ENCODE measurements at regions not wholly inside any gene's neighbourhood (a gene's known extent, or its start where the extent isn't known, plus 50 kb on each side); places are given as distances from the start of the nearest gene placed in this dataset.
"Not testable (repeated sequence)": the region's sequence is repeated elsewhere in the genome, so short reads cannot be mapped to it uniquely, and the experiment has no call there.

DNA sequence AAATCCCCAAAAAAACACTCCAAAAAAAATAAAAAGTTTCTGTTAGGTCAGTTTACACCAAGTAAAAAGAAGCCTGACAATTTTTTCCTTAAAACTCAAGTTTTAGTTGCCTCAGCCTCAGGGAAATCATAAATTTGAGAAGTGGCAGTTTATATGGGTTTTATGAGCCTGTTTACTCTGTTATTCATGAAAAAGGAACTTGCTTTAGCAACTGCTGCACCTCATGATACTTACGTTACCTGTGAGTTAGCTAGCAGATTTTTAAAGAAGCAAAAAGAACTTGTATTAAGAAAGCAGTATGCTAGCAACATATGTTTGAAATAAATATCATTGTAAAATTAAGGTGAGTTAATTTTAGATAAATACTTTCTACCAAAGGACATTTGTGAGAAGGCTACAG is 1264.5 kb upstream of the PHF14 start:
- no peak for DNase-seq (ENCODE audit: low read depth)

DNA sequence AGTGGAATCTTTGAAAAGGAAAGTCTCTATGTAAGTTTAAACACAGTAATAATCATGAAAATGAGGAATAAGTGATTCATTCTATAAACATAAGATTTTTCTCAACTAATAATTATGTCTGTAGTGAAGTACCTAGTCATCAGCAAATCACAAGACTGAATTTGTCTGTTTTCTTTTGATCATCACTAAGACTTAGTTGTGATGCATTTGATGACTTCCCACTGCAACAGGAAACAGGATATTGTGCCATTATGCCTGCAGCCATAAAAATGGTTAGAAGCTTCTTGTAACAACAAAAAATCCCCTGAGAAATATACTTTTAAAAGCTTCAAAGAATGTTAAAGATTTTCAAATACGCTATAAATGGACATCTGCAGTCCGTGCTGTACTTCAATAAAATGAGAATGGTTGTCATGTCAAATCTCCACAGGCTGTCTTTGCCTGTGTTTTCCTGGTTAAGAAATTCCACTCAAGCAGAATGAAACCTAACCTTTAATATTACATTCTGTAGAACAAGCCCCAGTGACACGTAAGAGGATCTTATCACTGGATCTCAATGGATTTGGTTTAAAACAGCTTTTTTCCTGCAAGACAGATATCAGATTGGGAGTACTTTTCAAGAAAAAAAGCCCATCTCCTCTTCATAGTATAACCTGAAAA is 1262.3 kb upstream of the PHF14 start:
- no peak for DNase-seq (ENCODE audit: low read depth)

GRCh38 chr7:9718071-9718661 is 1255.5 kb upstream of the PHF14 start:
- DNase-seq (ENCODE audit: low read depth) = no peak

- DNase-seq (ENCODE audit: low read depth) = no peak
Observed at GRCh38 chr7:9719303-9719702, 1254.4 kb upstream of the PHF14 start.

DNA sequence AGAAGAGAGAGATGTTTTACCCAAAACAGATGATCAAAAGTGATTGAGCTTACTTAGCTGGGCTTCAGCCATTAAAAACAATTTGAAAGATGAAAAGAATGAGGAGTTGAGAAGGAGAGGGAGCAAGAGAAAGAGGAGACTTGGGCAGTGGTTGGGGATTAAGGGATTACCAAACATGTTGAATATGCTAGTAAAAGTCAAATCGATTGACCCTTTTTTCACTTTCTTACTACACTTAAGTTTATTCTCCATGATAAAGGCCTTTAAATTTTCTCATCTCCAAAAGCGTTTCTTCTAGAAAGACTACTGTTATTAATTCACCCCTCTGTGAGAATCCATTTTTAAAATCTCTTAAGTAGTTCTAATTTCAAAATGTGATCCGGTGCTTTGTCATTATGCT is 1254.0 kb upstream of the PHF14 start:
- DNase-seq (ENCODE audit: low read depth) = no peak

DNA sequence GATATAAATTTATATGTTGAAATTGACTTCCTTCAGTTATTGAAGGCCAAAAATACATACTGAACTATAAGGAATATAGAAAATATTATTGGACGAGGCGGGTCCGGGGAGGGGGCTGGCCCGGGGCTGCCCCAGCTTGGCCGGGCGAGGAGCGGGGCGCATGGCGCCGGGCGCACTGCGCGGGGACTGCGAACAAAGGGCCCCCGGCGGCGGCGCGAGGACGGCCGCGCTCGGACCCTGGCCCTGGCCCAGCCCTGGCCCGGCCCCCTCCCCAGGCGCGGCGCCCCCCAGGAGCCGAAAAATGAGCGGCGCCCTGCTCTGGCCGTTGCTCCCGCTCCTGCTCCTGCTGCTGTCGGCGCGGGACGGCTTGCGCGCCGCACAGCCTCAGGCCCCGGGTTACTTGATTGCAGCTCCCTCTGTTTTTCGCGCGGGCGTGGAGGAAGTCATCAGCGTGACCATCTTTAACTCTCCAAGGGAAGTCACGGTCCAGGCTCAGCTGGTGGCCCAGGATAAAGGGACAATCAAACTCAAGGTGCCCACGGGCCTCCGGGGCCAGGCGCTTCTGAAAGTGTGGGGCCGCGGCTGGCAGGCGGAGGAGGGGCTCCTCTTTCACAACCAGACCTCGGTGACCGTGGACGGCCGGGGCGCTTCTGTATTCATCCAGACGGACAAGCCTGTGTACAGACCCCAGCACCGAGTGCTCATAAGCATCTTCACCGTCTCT is 1247.6 kb upstream of the PHF14 start:
- DNase-seq (ENCODE audit: low read depth) = not testable (repeated sequence)

DNA sequence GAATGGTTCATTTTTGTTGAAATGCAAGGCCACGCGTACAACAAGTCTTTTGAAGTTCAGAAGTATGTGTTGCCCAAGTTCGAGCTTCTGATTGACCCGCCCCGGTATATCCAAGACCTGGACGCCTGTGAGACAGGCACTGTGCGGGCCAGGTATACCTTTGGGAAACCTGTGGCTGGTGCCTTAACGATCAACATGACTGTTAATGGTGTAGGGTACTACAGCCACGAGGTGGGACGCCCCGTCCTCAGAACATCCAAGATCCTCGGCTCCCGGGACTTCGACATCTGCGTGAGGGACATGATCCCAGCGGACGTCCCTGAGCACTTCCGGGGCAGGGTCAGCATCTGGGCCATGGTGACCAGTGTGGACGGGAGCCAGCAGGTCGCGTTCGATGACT is 1246.9 kb upstream of the PHF14 start:
- not testable (repeated sequence) for DNase-seq (ENCODE audit: low read depth)

- not testable (repeated sequence) for DNase-seq (ENCODE audit: low read depth)
Observed at GRCh38 chr7:9727467-9727869, 1246.2 kb upstream of the PHF14 start.

GRCh38 chr7:9728014-9728657 is 1245.5 kb upstream of the PHF14 start:
- not testable (repeated sequence) for DNase-seq (ENCODE audit: low read depth)

DNA sequence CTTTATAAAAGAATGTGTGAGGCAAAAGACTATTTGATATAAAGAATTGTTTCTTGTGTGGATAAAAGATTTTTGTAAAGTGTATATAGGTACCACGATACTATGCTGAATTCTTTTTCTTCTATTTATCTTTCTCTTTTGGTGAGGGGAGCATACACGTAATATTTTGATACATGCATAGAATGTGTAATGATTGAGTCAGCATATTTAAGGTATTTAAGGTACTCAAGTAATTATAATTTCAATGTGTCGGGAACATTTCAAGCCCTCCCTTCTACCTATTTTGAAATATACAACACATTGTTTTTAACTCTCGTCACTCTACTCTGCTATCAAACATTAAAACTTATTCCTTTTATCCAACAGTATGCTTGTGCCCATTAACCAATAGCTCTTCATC is 1221.6 kb upstream of the PHF14 start:
- no peak for DNase-seq (ENCODE audit: low read depth)

DNA sequence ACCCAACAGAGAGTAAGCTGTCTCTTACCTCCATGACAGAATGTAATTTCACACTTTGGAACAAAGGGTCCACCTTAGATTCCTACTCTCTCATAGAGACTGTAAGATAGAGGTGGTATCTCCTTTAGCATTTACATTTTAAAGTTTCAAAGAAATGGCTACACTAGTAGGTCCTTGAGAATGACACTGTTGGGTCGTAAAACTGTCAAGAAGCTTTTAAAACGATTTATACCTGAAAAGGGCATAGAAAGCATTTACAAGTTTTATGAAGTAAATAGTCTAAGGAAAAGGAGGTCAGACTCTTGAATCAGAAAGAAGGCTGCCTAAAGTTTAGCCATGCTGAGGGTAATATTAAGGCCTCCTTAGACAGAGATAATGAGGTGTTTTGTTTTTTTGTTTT is 1212.4 kb upstream of the PHF14 start:
- no peak for DNase-seq (ENCODE audit: low read depth)

- no peak for DNase-seq (ENCODE audit: low read depth)
Observed at GRCh38 chr7:9776900-9777299, 1196.8 kb upstream of the PHF14 start.

- no peak for DNase-seq (ENCODE audit: low read depth)
Observed at GRCh38 chr7:9778367-9778766, 1195.3 kb upstream of the PHF14 start.

- no peak for DNase-seq (ENCODE audit: low read depth)
Observed at GRCh38 chr7:9781710-9782109, 1192.0 kb upstream of the PHF14 start.

- DNase-seq (ENCODE audit: low read depth) = no peak
Observed at GRCh38 chr7:9782275-9782674, 1191.4 kb upstream of the PHF14 start.

DNA sequence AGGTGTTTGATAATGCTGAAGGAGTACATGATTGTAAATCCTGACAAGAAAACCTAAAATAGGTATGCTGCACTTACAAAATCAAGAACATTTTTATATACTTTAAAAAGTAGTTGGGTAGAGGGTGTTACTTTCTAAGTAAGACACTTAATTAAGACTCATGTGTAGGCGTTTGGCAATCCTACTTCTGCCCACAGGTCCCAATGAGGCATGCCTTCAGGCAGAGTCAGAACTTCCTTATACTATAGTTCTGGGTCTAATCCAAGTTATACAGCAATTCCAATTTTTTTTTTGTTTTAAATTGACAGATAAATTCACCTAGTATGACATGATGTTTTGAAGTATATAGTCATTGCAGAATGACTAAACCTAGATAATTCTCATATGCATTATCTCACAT is 1188.5 kb upstream of the PHF14 start:
- no peak for DNase-seq (ENCODE audit: low read depth)

DNA sequence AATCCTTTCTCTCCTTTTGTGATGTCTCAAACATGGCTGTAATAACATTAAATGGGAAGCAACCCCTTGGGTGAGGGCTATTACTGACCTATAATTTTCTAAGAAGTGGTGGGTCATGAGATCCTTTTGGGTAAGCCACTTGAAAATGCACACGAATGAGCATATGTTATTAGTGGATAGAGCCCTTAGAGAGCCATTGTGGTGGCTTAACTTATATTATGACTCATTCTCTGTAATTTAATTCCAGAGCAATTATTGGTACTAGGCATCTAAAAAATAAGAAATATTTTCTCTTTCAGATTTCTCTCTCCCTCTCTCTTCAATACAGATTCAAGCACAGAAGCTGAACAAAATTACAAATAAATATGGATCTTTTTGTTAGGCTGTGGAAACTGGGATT is 1177.4 kb upstream of the PHF14 start:
- no peak for DNase-seq (ENCODE audit: low read depth)

GRCh38 chr7:9822458-9823290 is 1151.0 kb upstream of the PHF14 start:
- no peak for DNase-seq (ENCODE audit: low read depth)

DNA sequence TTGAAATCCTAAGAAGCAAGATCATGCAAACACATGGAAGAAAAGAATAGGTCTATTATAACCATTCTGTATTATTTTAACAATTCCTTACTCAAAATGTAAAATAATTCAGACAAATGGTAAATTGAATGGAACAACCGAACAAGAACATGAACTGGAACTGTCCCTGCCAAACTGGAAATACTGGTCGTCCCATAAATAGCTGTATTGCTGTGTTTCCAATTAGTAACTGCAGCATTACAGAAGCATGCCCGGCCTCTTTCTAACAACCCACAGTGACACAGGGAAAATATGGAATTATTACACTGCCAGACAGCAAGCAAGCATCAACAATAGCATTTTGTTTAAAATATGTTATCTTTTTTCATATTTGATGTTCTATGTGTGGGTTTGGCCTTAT is 1138.5 kb upstream of the PHF14 start:
- DNase-seq (ENCODE audit: low read depth) = no peak

DNA sequence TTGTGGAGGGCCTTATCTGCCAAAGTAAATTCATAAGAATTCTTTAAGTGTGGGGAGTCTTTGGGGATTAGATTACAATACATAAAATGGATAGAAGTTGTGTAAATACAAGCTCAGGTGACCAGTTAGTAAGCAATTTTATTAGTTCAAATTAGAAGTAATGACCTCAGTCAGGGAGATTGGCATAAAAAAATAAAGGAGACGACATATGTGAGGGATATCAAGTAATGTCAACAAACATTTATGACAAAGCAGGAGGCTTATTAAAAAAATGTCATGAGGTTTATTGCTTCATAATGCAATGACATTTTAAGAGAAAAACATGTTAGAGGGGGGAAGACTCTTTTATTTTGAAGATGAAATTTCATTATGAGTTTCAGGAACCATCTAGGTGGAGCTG is 1137.0 kb upstream of the PHF14 start:
- no peak for DNase-seq (ENCODE audit: low read depth)

- no peak for DNase-seq (ENCODE audit: low read depth)
Observed at GRCh38 chr7:9842301-9842700, 1131.4 kb upstream of the PHF14 start.

GRCh38 chr7:9846902-9847301 is 1126.8 kb upstream of the PHF14 start:
- no peak for DNase-seq (ENCODE audit: low read depth)
